Ascending aorta (tissue), 2 donors: ENCODE measurements at regions not wholly inside any gene's neighbourhood (a gene's known extent, or its start where the extent isn't known, plus 50 kb on each side); places are given as distances from the start of the nearest gene placed in this dataset.

Experiments used
- DNase-seq, 2 donors: peaks; one replicate each; pipeline ENCODE4 v3.0.0-alpha.2; 2019; ENCODE audit warnings: low spot score in 2 of 2
- H3K27ac ChIP-seq, 2 donors: fragments of 200-600 bp; sonication (generic); one replicate each; pipeline ENCODE4 v1.5.1; 2016 to 2017; ENCODE audit warnings: mild to moderate bottlenecking in 1 of 2
- H3K27me3 ChIP-seq: fragments of 200-600 bp; sonication (generic); one replicate; pipeline ENCODE4 v1.5.1; 2017
- H3K36me3 ChIP-seq, 2 donors: fragments of 200-600 bp; sonication (generic); one replicate each; pipeline ENCODE4 v1.5.1; 2016
- H3K4me1 ChIP-seq, 2 donors: fragments of 200-600 bp; sonication (generic); one replicate each; pipeline ENCODE4 v1.5.1; 2016 to 2017; ENCODE audit warnings: mild to moderate bottlenecking in 1 of 2
- H3K4me3 ChIP-seq, 2 donors: fragments of 200-600 bp; sonication (generic); one replicate each; pipeline ENCODE4 v1.5.1; 2016 to 2017; ENCODE audit warnings: mild to moderate bottlenecking in 1 of 2
- H3K9me3 ChIP-seq, 2 donors: fragments of 200-600 bp; sonication (generic); one replicate each; pipeline ENCODE4 v1.5.1; 2016
- CTCF ChIP-seq, 3 experiments: fragments of 200-600 bp in 2 of 3; fragments of 450-650 bp in 1 of 3; sonication (generic) in 2 of 3; IDR thresholded peaks; one replicate each; pipeline ENCODE4 v1.5.1; 2016 to 2019; ENCODE audit warnings: antibody characterized with exemption in 3 of 3, mild to moderate bottlenecking in 1 of 3, moderate library complexity in 1 of 3
- intact Hi-C: fragments of 100-400 bp; cut with DNase I; formaldehyde crosslinking; loops from one replicate; pipeline ENCODE4 v1.15.1; 2023

GRCh38 chr12:63307849-63308248 lies 156.8 kb upstream of the AVPR1A start:
- Histone ChIP-seq H3K4me3 (no peak overlapping the region), H3K36me3 (no peaks in the 10 kb centered on the region), H3K27me3 (no peaks in the 10 kb centered on the region), H3K4me1 (no peaks in the 10 kb centered on the region), H3K27ac (no peak overlapping the region), H3K9me3 (peaks cover 3 to 4% of the 10 kb centered on the region in 2 donors)
- no peak for DNase-seq
- TF ChIP-seq CTCF (IDR thresholded peaks at IDR 0.05) = no peak
- intact Hi-C loops = no loop called here

GRCh38 chr12:63305901-63306875 lies 155.2 kb upstream of the AVPR1A start:
- Histone ChIP-seq H3K4me3 (no peak overlapping the region), H3K27me3 (no peaks in the 10 kb centered on the region), H3K36me3 (no peaks in the 10 kb centered on the region), H3K27ac (no peak overlapping the region), H3K4me1 (peaks cover 0 to 10% of the 10 kb centered on the region in 2 donors), H3K9me3 (peaks cover 3 to 4% of the 10 kb centered on the region in 2 donors)
- TF ChIP-seq CTCF (IDR thresholded peaks at IDR 0.05) = no peak
- no peak for DNase-seq
- intact Hi-C loops = no loop called here

GRCh38 chr12:63304887-63305316 lies 153.9 kb upstream of the AVPR1A start:
- TF ChIP-seq CTCF (IDR thresholded peaks at IDR 0.05) = no peak
- Histone ChIP-seq H3K4me1 (peaks cover 0 to 10% of the 10 kb centered on the region in 2 donors), H3K36me3 (no peaks in the 10 kb centered on the region), H3K27ac (no peak overlapping the region), H3K27me3 (no peaks in the 10 kb centered on the region), H3K4me3 (no peak overlapping the region), H3K9me3 (peaks cover 0 to under 1% of the 10 kb centered on the region in 2 donors)
- intact Hi-C loops = no loop called here
- DNase-seq = no peak

- H3K27ac ChIP-seq = peak overlapping the region; percentile 12 to 64
- no peaks in the 10 kb centered on the region for H3K9me3 ChIP-seq
- H3K27me3 ChIP-seq = no peaks in the 10 kb centered on the region
- H3K4me3 ChIP-seq = no peak overlapping the region
- intact Hi-C loops = no loop called here
- peaks cover 0 to 10% of the 10 kb centered on the region in 2 donors for H3K4me1 ChIP-seq
- TF ChIP-seq CTCF (IDR thresholded peaks at IDR 0.05) = no peak
- no peaks in the 10 kb centered on the region for H3K36me3 ChIP-seq
- DNase-seq = no peak
These were observed 152.0 kb upstream of the AVPR1A start for GRCh38 chr12:63302941-63303536.

GRCh38 chr12:63302269-63302940 lies 151.4 kb upstream of the AVPR1A start:
- intact Hi-C loops = no loop called here
- no peak overlapping the region for H3K4me3 ChIP-seq
- TF ChIP-seq CTCF (IDR thresholded peaks at IDR 0.05) = no peak
- no peaks in the 10 kb centered on the region for H3K36me3 ChIP-seq
- H3K9me3 ChIP-seq = no peaks in the 10 kb centered on the region
- H3K27me3 ChIP-seq = no peaks in the 10 kb centered on the region
- peaks cover 0 to 10% of the 10 kb centered on the region in 2 donors for H3K4me1 ChIP-seq
- H3K27ac ChIP-seq = peak overlapping the region; percentile 58 to 64
- DNase-seq = no peak
